Fibroblast of lung (primary cell): ENCODE measurements at regions not wholly inside any gene's neighbourhood (a gene's known extent, or its start where the extent isn't known, plus 50 kb on each side); places are given as distances from the start of the nearest gene placed in this dataset.

Source experiments
- EZH2 ChIP-seq: IDR thresholded peaks from 2 replicates; pipeline ENCODE4 v1.5.1; 2012; ENCODE audit warnings: low read length, control low read depth, mild to moderate bottlenecking; ENCODE audit errors: missing control alignments
- TF ChIP-seq, protein P1 (sequence below), 2 donors: IDR thresholded peaks in 1 of 2; conservative IDR thresholded peaks in 1 of 2; 1 replicate in 1 of 2; 2 replicates in 1 of 2; pipeline ENCODE4 v1.5.1; 2011 to 2012; ENCODE audit warnings: low read length in 2 of 2, control low read depth in 1 of 2, inconsistent platforms in 1 of 2, low read depth in 1 of 2, mild to moderate bottlenecking in 1 of 2

DNA sequence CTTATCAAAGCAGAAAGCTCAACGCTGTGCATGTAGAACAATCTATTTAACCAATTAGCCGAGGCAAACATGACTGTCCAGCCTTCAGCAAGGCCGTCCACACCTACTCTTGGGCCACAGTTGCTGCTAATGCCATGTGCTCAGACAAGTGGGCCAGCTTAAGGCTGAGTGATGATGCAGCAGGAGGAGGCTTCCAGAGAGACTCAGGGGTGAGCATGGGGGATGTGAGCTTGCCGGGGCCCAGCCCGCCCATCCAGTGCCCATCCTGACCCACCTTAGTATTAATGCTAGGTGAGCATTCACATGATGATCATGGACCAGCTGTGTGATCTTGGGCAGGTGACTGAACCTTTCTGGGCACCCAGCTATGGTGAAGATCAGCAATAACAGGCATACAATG is 150.1 kb downstream of the TPRA1 start:
- TF ChIP-seq, protein P1, sequence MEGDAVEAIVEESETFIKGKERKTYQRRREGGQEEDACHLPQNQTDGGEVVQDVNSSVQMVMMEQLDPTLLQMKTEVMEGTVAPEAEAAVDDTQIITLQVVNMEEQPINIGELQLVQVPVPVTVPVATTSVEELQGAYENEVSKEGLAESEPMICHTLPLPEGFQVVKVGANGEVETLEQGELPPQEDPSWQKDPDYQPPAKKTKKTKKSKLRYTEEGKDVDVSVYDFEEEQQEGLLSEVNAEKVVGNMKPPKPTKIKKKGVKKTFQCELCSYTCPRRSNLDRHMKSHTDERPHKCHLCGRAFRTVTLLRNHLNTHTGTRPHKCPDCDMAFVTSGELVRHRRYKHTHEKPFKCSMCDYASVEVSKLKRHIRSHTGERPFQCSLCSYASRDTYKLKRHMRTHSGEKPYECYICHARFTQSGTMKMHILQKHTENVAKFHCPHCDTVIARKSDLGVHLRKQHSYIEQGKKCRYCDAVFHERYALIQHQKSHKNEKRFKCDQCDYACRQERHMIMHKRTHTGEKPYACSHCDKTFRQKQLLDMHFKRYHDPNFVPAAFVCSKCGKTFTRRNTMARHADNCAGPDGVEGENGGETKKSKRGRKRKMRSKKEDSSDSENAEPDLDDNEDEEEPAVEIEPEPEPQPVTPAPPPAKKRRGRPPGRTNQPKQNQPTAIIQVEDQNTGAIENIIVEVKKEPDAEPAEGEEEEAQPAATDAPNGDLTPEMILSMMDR (conservative IDR thresholded peaks at IDR 0.05 in 1 of 2, IDR thresholded peaks at IDR 0.05 in 1 of 2; ENCODE audit: low read depth in 1 of 2, low read length in 2 of 2), result no peak
- no peak for TF ChIP-seq EZH2
